ENCODE measurements at regions not wholly inside any gene's neighbourhood (a gene's known extent, or its start where the extent isn't known, plus 50 kb on each side); places are given as distances from the start of the nearest gene placed in this dataset.

DNA sequence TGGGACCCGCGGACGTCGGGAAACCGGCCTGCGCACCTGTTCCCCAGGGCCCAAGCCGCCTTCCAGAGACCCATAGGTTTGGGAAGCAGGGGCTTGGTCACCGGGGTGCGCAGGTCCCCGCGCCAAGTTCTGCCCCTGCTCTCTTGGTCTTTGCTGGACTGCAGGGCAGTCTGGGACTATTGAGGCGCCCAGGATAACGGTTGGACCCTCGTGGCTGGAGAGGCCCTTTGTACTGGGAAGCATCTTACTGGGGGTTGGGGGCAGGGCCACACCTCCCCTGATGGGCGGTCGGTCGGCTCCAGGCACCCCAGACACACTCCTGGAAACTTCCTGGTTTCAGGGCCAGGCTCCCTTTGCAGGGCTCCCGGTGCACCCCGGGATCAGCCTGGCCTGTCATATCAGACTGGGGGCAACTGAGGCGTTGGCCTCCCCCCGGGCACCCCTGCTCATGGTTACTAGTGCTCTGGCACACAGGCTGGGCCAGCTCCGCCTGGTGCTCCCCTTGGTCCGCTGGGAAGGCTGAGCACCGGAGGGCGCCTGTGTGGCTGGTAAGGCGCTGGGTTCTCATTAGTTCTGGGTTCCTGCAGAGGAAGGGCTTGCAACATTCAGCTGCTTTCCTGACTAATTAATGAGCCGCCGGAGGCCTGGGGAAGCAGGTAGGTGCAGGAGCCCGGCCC is 1250.5 kb downstream of the BRD1 start:
- ATAC-seq: peak; percentile 11; the same call in 2 of the 3 replicates
- no peak for DNase-seq (ENCODE audit: low spot score)
- TF ChIP-seq, protein P1, sequence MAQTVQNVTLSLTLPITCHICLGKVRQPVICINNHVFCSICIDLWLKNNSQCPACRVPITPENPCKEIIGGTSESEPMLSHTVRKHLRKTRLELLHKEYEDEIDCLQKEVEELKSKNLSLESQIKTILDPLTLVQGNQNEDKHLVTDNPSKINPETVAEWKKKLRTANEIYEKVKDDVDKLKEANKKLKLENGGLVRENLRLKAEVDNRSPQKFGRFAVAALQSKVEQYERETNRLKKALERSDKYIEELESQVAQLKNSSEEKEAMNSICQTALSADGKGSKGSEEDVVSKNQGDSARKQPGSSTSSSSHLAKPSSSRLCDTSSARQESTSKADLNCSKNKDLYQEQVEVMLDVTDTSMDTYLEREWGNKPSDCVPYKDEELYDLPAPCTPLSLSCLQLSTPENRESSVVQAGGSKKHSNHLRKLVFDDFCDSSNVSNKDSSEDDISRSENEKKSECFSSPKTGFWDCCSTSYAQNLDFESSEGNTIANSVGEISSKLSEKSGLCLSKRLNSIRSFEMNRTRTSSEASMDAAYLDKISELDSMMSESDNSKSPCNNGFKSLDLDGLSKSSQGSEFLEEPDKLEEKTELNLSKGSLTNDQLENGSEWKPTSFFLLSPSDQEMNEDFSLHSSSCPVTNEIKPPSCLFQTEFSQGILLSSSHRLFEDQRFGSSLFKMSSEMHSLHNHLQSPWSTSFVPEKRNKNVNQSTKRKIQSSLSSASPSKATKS (CRISPR knock-in tag; IDR thresholded peaks at IDR 0.05): no peak
- TF ChIP-seq ZNF263 (CRISPR knock-in tag; IDR thresholded peaks at IDR 0.05): peak; percentile 75; the same call in 1 of the 2 replicates
- peak; percentile 40 for TF ChIP-seq AGO1 (IDR thresholded peaks at IDR 0.05; ENCODE audit: low read depth, low read length, poor library complexity, severe bottlenecking)
- peak; percentile 50 for TF ChIP-seq CTCF (CRISPR knock-in tag; IDR thresholded peaks at IDR 0.05)
- TF ChIP-seq ZNF501 (CRISPR knock-in tag; IDR thresholded peaks at IDR 0.05): no peak
- no peak for TF ChIP-seq SSRP1 (CRISPR knock-in tag; IDR thresholded peaks at IDR 0.05)
- TF ChIP-seq ZFAT (CRISPR knock-in tag; conservative IDR thresholded peaks at IDR 0.05): no peak
- no peak for TF ChIP-seq ZNF720 (CRISPR knock-in tag; IDR thresholded peaks at IDR 0.05)
- no peak for TF ChIP-seq TRIM24 (CRISPR knock-in tag; IDR thresholded peaks at IDR 0.05)
- no peak for TF ChIP-seq RXRB (CRISPR knock-in tag; IDR thresholded peaks at IDR 0.05; ENCODE audit: borderline replicate concordance)
- no peak for TF ChIP-seq KDM2A (CRISPR knock-in tag; IDR thresholded peaks at IDR 0.05; ENCODE audit: borderline replicate concordance, low read depth)
- TF ChIP-seq PATZ1 (CRISPR knock-in tag; IDR thresholded peaks at IDR 0.05): no peak
- peak; percentile 2; the same call in 1 of the 2 replicates for TF ChIP-seq HOXA3 (CRISPR knock-in tag; IDR thresholded peaks at IDR 0.05)
- TF ChIP-seq TAF15 (IDR thresholded peaks at IDR 0.05; ENCODE audit: low read depth, low read length, poor library complexity, severe bottlenecking): no peak
- peak; percentile 29; the same call in 1 of the 2 replicates for TF ChIP-seq ZFP91 (CRISPR knock-in tag; IDR thresholded peaks at IDR 0.05; ENCODE audit: borderline replicate concordance)

More for the DNA sequence above, 1250.5 kb downstream of the BRD1 start:
- POLR2A ChIA-PET: no interaction called here
- FAIRE-seq: no peak
- in situ Hi-C loops (cut with HindIII; ENCODE audit: extremely low pct_ligation_motif_present, low pct_unique_long_range_greater_than_20kb): no loop called here
- WGBS (ENCODE audit: low lambda C conversion rate): no CpG with 5 or more reads among the region's 29 CpGs
- no peaks in the 10 kb centered on the region for H3K79me2 ChIP-seq (ENCODE audit: insufficient read depth, low read length)
- peaks cover 3% of the 10 kb centered on the region; the same call in 1 of the 2 replicates for H4K20me1 ChIP-seq (ENCODE audit: insufficient read depth, low read length)
- H3K9me3 ChIP-seq (ENCODE audit: low read length): no peaks in the 10 kb centered on the region
- H3K4me1 ChIP-seq (ENCODE audit: insufficient read depth, low read length): peaks cover 35% of the 10 kb centered on the region
- H2AFZ ChIP-seq (ENCODE audit: low read length): no peak overlapping the region
- H3K36me3 ChIP-seq (replicated peaks in 1 of 2; ENCODE audit: control insufficient read depth in 1 of 2, insufficient read depth in 2 of 2, low read length in 2 of 2): no peaks in the 10 kb centered on the region
- intact Hi-C loops (cut with micrococcal nuclease; ENCODE audit: unreplicated experiment): loop anchor here (5.0 kb wide), 3 partner anchors 85 to 730 kb away; no protein-coding TSS in a partner anchor
- H3K27me3 ChIP-seq (ENCODE audit: control insufficient read depth in 1 of 2, insufficient read depth in 2 of 2, low read length in 2 of 2): peaks cover 2 to 13% of the 10 kb centered on the region in 2 experiments; a peak in 3 of 5 replicates
- no TSS peak for BruUV-seq (replicated peaks)
- H3K4me2 ChIP-seq (ENCODE audit: low read depth, low read length): peak overlapping the region; percentile 32; the same call in 1 of the 2 replicates
- CTCF ChIA-PET (ENCODE audit: low intra/inter-chr PET ratio, low total read pairs): no interaction called here
- no peak overlapping the region for H3K9ac ChIP-seq (ENCODE audit: insufficient read depth, low read depth, low read length)
- H3K4me3 ChIP-seq (replicated peaks in 1 of 3; ENCODE audit: insufficient read depth in 1 of 3, low read depth in 2 of 3, low read length in 3 of 3): peak overlapping the region in 1 of 3 experiments; percentile 3; a peak in 1 of 6 replicates
- no peak overlapping the region for H3K27ac ChIP-seq (ENCODE audit: extremely low read length, insufficient read depth, low read length)

All from HepG2 (cell line).